ENCODE measurements at regions not wholly inside any gene's neighbourhood (a gene's known extent, or its start where the extent isn't known, plus 50 kb on each side); places are given as distances from the start of the nearest gene placed in this dataset.

- no peaks in the 10 kb centered on the region for H3K36me3 Mint-ChIP-seq (ENCODE audit: low read depth)
- H3K9me3 Mint-ChIP-seq (ENCODE audit: low read depth) = peaks cover 15% of the 10 kb centered on the region
Measured at GRCh38 chr1:14309984-14310383, 288.5 kb upstream of the KAZN start.

GRCh38 chr1:14310476-14310875 lies 288.0 kb upstream of the KAZN start:
- TF ChIP-seq, protein P1, sequence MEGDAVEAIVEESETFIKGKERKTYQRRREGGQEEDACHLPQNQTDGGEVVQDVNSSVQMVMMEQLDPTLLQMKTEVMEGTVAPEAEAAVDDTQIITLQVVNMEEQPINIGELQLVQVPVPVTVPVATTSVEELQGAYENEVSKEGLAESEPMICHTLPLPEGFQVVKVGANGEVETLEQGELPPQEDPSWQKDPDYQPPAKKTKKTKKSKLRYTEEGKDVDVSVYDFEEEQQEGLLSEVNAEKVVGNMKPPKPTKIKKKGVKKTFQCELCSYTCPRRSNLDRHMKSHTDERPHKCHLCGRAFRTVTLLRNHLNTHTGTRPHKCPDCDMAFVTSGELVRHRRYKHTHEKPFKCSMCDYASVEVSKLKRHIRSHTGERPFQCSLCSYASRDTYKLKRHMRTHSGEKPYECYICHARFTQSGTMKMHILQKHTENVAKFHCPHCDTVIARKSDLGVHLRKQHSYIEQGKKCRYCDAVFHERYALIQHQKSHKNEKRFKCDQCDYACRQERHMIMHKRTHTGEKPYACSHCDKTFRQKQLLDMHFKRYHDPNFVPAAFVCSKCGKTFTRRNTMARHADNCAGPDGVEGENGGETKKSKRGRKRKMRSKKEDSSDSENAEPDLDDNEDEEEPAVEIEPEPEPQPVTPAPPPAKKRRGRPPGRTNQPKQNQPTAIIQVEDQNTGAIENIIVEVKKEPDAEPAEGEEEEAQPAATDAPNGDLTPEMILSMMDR (IDR thresholded peaks at IDR 0.05) = no peak
- Mint-ChIP-seq H3K4me3 (ENCODE audit: unreplicated experiment) (no peak overlapping the region), H3K36me3 (ENCODE audit: low read depth) (no peaks in the 10 kb centered on the region), H3K27me3 (ENCODE audit: low read depth) (no peaks in the 10 kb centered on the region), H3K4me1 (ENCODE audit: low read depth) (no peaks in the 10 kb centered on the region), H3K9me3 (ENCODE audit: low read depth) (peaks cover 15% of the 10 kb centered on the region), H3K27ac (ENCODE audit: unreplicated experiment) (no peak overlapping the region)
- DNase-seq (ENCODE audit: low spot score) = no peak

More at GRCh38 chr1:14309984-14310383, 288.5 kb upstream of the KAZN start:
- TF ChIP-seq, protein P1 (IDR thresholded peaks at IDR 0.05) = no peak
- no peaks in the 10 kb centered on the region for H3K27me3 Mint-ChIP-seq (ENCODE audit: low read depth)
- H3K27ac Mint-ChIP-seq (ENCODE audit: unreplicated experiment) = no peak overlapping the region
- no peaks in the 10 kb centered on the region for H3K4me1 Mint-ChIP-seq (ENCODE audit: low read depth)
- no peak overlapping the region for H3K4me3 Mint-ChIP-seq (ENCODE audit: unreplicated experiment)
- no peak for DNase-seq (ENCODE audit: low spot score)

DNA sequence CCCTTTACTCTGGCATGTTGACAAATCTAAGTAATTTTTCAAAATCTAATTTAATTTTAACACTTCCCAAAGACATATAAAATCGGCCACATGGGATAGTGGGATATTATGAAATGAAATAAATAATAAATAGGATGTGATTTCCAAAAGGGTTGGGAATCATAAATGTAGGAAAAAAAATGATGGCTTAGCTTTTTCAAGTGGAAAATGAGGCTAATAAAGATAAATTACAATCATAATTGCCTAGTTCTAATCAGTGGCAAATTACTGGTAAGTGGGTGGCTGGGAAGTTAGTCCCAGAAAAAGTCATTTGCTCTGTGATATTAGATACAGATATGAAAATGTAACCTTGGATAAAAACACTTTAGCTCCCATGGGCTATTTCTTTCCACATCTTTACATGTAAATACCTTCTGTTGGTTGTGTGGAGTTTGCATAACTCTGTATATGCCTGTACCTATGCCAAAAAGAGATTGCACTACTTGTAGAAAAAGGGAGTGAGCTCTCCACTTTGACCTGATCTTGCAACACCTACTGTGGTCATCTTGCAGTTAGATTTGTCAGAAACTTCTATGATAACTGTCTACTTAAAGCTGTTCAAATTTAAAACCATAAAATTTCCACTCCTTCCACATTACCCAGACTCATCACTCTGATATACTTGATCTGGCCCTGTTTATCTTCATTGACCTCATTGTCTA lies 284.6 kb upstream of the KAZN start:
- Mint-ChIP-seq H3K4me3 (ENCODE audit: unreplicated experiment) (no peak overlapping the region), H3K9me3 (ENCODE audit: low read depth) (peaks cover 15% of the 10 kb centered on the region)
- TF ChIP-seq, protein P1 (IDR thresholded peaks at IDR 0.05) = no peak

GRCh38 chr1:14318830-14319229 lies 279.7 kb upstream of the KAZN start:
- no peak for DNase-seq (ENCODE audit: low spot score)
- H3K4me1 Mint-ChIP-seq (ENCODE audit: low read depth) = no peaks in the 10 kb centered on the region
- H3K9me3 Mint-ChIP-seq (ENCODE audit: low read depth) = peaks cover 7% of the 10 kb centered on the region
- no peaks in the 10 kb centered on the region for H3K27me3 Mint-ChIP-seq (ENCODE audit: low read depth)
- H3K27ac Mint-ChIP-seq (ENCODE audit: unreplicated experiment) = no peak overlapping the region
- TF ChIP-seq, protein P1 (IDR thresholded peaks at IDR 0.05) = no peak
- no peaks in the 10 kb centered on the region for H3K36me3 Mint-ChIP-seq (ENCODE audit: low read depth)
- no peak overlapping the region for H3K4me3 Mint-ChIP-seq (ENCODE audit: unreplicated experiment)

More for the DNA sequence above, 284.6 kb upstream of the KAZN start:
- Mint-ChIP-seq H3K4me1 (ENCODE audit: low read depth) (no peaks in the 10 kb centered on the region), H3K27me3 (ENCODE audit: low read depth) (no peaks in the 10 kb centered on the region), H3K27ac (ENCODE audit: unreplicated experiment) (no peak overlapping the region), H3K36me3 (ENCODE audit: low read depth) (no peaks in the 10 kb centered on the region)
- DNase-seq (ENCODE audit: low spot score) = no peak

DNA sequence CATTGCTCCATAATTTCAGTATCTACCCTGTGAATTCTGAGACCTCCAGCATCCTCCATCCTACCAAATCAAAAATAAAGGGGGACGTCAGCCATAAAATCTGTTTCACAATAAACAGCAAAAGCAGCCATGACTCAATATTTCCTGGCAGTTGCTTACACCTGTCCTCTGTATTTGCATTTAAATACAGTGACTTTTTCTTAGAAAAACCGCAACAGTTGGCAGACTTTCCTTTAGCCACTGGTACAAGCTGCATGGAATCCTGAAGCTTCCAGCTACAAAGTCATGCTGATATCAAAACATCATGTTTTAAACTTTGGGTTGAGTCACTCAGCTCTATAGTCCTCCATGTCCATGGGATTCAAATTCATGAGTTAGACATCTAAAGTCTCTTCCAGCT lies 278.0 kb upstream of the KAZN start:
- Mint-ChIP-seq H3K27me3 (ENCODE audit: low read depth) (no peaks in the 10 kb centered on the region), H3K9me3 (ENCODE audit: low read depth) (peaks cover 11% of the 10 kb centered on the region), H3K27ac (ENCODE audit: unreplicated experiment) (no peak overlapping the region), H3K4me1 (ENCODE audit: low read depth) (no peaks in the 10 kb centered on the region), H3K4me3 (ENCODE audit: unreplicated experiment) (no peak overlapping the region), H3K36me3 (ENCODE audit: low read depth) (no peaks in the 10 kb centered on the region)
- TF ChIP-seq, protein P1 (IDR thresholded peaks at IDR 0.05) = no peak
- no peak for DNase-seq (ENCODE audit: low spot score)

Data from chondrocyte (in vitro differentiated cells).